Endodermal cell (in vitro differentiated cells): ENCODE measurements at regions not wholly inside any gene's neighbourhood (a gene's known extent, or its start where the extent isn't known, plus 50 kb on each side); places are given as distances from the start of the nearest gene placed in this dataset.

Source experiments
- DNase-seq: peaks from one replicate; pipeline ENCODE4 v3.0.0-alpha.2; 2017
- H3K27ac ChIP-seq: 2 replicates; pipeline ENCODE4 v1.5.1; 2013; ENCODE audit warnings: mild to moderate bottlenecking, low read depth, low read length, moderate library complexity
- H3K27me3 ChIP-seq: 2 replicates; pipeline ENCODE4 v1.6.1; 2013; ENCODE audit warnings: mild to moderate bottlenecking, low read length, moderate library complexity; ENCODE audit not compliant: insufficient read depth, control insufficient read depth, poor library complexity, severe bottlenecking
- H3K36me3 ChIP-seq: 2 replicates; pipeline ENCODE4 v1.7.0; 2013; ENCODE audit warnings: mild to moderate bottlenecking, low read length, moderate library complexity; ENCODE audit not compliant: control insufficient read depth, insufficient read depth
- H3K4me1 ChIP-seq: one replicate; pipeline ENCODE4 v1.7.0; 2013; ENCODE audit warnings: low read length; ENCODE audit not compliant: control insufficient read depth, insufficient read depth
- H3K4me3 ChIP-seq: 2 replicates; pipeline ENCODE4 v1.5.1; 2013; ENCODE audit warnings: mild to moderate bottlenecking, low read length, moderate library complexity
- H3K9ac ChIP-seq: 2 replicates; pipeline ENCODE4 v1.6.1; 2013; ENCODE audit warnings: mild to moderate bottlenecking, low read length, moderate library complexity; ENCODE audit not compliant: poor library complexity, severe bottlenecking; ENCODE audit errors: extremely low read depth
- H3K9me3 ChIP-seq: 2 replicates; pipeline ENCODE4 v1.6.1; 2013; ENCODE audit warnings: mild to moderate bottlenecking, low read length, moderate library complexity; ENCODE audit not compliant: control insufficient read depth
- H3K27ac Mint-ChIP-seq: 2 replicates; pipeline ENCODE4 v1.8.0; 2020; ENCODE audit warnings: mixed read lengths
- H3K27me3 Mint-ChIP-seq: 2 replicates; pipeline ENCODE4 v1.8.0; 2021; ENCODE audit warnings: mild to moderate bottlenecking, mixed read lengths; ENCODE audit not compliant: insufficient read depth
- H3K36me3 Mint-ChIP-seq: 2 replicates; pipeline ENCODE4 v1.8.0; 2020; ENCODE audit warnings: low read depth, mixed read lengths
- H3K4me1 Mint-ChIP-seq: 2 replicates; pipeline ENCODE4 v1.8.0; 2020; ENCODE audit warnings: mixed read lengths
- H3K4me3 Mint-ChIP-seq: 2 replicates; pipeline ENCODE4 v1.8.0; 2020; ENCODE audit warnings: mild to moderate bottlenecking, moderate library complexity, mixed read lengths
- H3K9me3 Mint-ChIP-seq: 2 replicates; pipeline ENCODE4 v1.8.0; 2020; ENCODE audit warnings: mild to moderate bottlenecking, mixed read lengths
- CTCF ChIP-seq: fragments of 200-600 bp; sonication (generic); conservative IDR thresholded peaks from 2 replicates; pipeline ENCODE4 v1.5.0; 2021; ENCODE audit warnings: antibody characterized with exemption, mild to moderate bottlenecking
- WGBS, 2 experiments: methylation state at CpG; one replicate each; pipeline versions ENCODE4 v1.1.5 to v1.1.7; 2013; ENCODE audit warnings: missing lambda C conversion rate in 2 of 2, mixed read lengths in 1 of 2; ENCODE audit not compliant: insufficient coverage in 1 of 2, insufficient read length in 1 of 2; 5-methylcytosine and 5-hydroxymethylcytosine counted together

GRCh38 chr6:163804991-163805390 is 390.5 kb downstream of the QKI start:
- no peaks in the 10 kb centered on the region for H3K4me1 Mint-ChIP-seq
- no peaks in the 10 kb centered on the region for H3K4me1 ChIP-seq
- no peaks in the 10 kb centered on the region for H3K36me3 Mint-ChIP-seq
- H3K4me3 Mint-ChIP-seq, result no peak overlapping the region
- no peak overlapping the region for H3K4me3 ChIP-seq
- no peak for TF ChIP-seq CTCF
- H3K27me3 Mint-ChIP-seq, result no peaks in the 10 kb centered on the region
- no peaks in the 10 kb centered on the region for H3K9me3 ChIP-seq
- H3K27ac Mint-ChIP-seq, result no peak overlapping the region
- H3K27me3 ChIP-seq, result no peaks in the 10 kb centered on the region
- H3K9ac ChIP-seq, result no peak overlapping the region
- H3K9me3 Mint-ChIP-seq, result no peaks in the 10 kb centered on the region
- H3K27ac ChIP-seq, result no peak overlapping the region
- WGBS, 2 experiments, result 91 to 93% methylated on average over 7 to 8 of the region's 8 CpGs
- no peak for DNase-seq
- no peaks in the 10 kb centered on the region for H3K36me3 ChIP-seq

- no peak overlapping the region for H3K27ac ChIP-seq
- no peak overlapping the region for H3K27ac Mint-ChIP-seq
- H3K36me3 ChIP-seq, result no peaks in the 10 kb centered on the region
- H3K4me3 Mint-ChIP-seq, result no peak overlapping the region
- H3K27me3 ChIP-seq, result no peaks in the 10 kb centered on the region
- H3K27me3 Mint-ChIP-seq, result no peaks in the 10 kb centered on the region
- DNase-seq, result no peak
- peaks cover 2% of the 10 kb centered on the region for H3K9me3 Mint-ChIP-seq
- H3K4me1 Mint-ChIP-seq, result no peaks in the 10 kb centered on the region
- no peak for TF ChIP-seq CTCF
- no peaks in the 10 kb centered on the region for H3K9me3 ChIP-seq
- no CpG with 5 or more reads among the region's 2 CpGs for WGBS, 2 experiments
- H3K9ac ChIP-seq, result no peak overlapping the region
- H3K4me3 ChIP-seq, result no peak overlapping the region
- H3K36me3 Mint-ChIP-seq, result no peaks in the 10 kb centered on the region
- H3K4me1 ChIP-seq, result no peaks in the 10 kb centered on the region
Measured at GRCh38 chr6:163802267-163802666, 387.7 kb downstream of the QKI start.

GRCh38 chr6:163797296-163797845 is 382.9 kb downstream of the QKI start:
- H3K9me3 Mint-ChIP-seq, result peaks cover 2% of the 10 kb centered on the region
- H3K9me3 ChIP-seq, result no peaks in the 10 kb centered on the region
- H3K27ac Mint-ChIP-seq, result no peak overlapping the region
- no peaks in the 10 kb centered on the region for H3K27me3 ChIP-seq
- no peaks in the 10 kb centered on the region for H3K36me3 Mint-ChIP-seq
- H3K4me1 Mint-ChIP-seq, result peaks cover 10% of the 10 kb centered on the region
- no peaks in the 10 kb centered on the region for H3K36me3 ChIP-seq
- no peaks in the 10 kb centered on the region for H3K4me1 ChIP-seq
- H3K9ac ChIP-seq, result no peak overlapping the region
- WGBS, 2 experiments, result 91% methylated on average over 3 of the region's 3 CpGs; no CpG with 5 or more reads in 1 of the 2 experiments
- H3K27me3 Mint-ChIP-seq, result no peaks in the 10 kb centered on the region
- no peak overlapping the region for H3K27ac ChIP-seq
- H3K4me3 Mint-ChIP-seq, result no peak overlapping the region
- no peak overlapping the region for H3K4me3 ChIP-seq
- TF ChIP-seq CTCF, result no peak
- DNase-seq, result no peak
